ENCODE measurements at regions not wholly inside any gene's neighbourhood (a gene's known extent, or its start where the extent isn't known, plus 50 kb on each side); places are given as distances from the start of the nearest gene placed in this dataset.

DNA sequence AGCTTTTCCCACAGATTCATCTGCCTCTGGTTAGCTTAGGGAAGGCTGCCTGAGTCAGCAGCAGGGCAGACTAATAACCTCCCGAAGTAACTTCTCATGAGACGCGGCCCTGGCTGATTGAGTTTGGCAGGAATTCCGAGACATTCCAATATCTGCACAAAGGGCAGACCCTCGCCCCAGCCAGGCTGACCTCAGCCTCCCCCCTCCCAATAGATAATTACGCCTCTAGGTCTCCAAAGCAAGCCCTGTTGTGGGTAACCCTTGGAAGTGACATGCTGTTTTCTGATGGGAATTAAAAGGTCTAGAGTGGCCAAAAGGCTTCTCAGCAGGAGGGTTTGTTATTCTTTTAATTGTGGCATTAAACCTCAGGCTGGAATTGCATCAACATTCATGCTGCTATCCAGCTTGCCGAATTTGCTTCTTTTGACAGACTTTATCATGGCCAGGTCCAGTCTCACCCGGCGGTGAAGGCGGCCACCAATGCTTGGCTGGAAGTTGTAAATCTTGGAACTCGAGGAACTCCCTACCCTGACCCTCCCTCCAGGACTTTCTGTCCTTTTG, 98.0 kb upstream of the SLC14A2 start:
- TF ChIP-seq CTCF (tag by site-specific recombination; IDR thresholded peaks at IDR 0.05) (no peak), ZNF792 (tag by site-specific recombination; IDR thresholded peaks at IDR 0.05) (no peak), WT1 (tag by site-specific recombination; IDR thresholded peaks at IDR 0.05) (no peak), ZNF175 (tag by site-specific recombination; IDR thresholded peaks at IDR 0.05) (no peak)

Measured in HEK293 (cell line).